NCI-H345 treated with DMSO at 0.1 percent for 48 hours (cell line): ENCODE measurements at regions not wholly inside any gene's neighbourhood (a gene's known extent, or its start where the extent isn't known, plus 50 kb on each side); places are given as distances from the start of the nearest gene placed in this dataset.
"Not testable (repeated sequence)": the region's sequence is repeated elsewhere in the genome, so short reads cannot be mapped to it uniquely, and the experiment has no call there.

Experiments
- DNase-seq: peaks from one replicate; lab custom pipeline; 2025; ENCODE audit not compliant: unreplicated experiment; lab: John Stamatoyannopoulos, UW

DNA sequence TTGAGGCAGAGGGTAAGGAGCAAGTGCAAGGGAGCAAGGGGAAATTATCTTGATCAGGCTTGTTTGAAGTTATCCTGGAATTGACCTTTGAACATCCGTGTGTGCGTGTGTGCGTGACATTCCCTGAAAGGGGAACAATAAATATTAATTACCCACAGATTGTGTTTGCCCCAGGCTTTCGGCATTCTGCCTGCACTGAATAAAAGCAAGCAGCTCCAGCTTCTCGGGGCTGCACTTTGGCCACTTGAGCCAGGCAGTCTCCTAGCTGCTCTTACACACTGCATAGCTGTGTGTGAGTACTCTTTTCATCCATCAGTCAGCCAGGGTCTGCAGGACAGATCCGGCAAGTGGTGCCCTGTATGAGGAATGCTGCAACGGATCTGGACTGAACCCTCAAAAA is 107.7 kb upstream of the BTN3A2 start:
- DNase-seq, result no peak

GRCh38 chr6:26258212-26258977 is 106.6 kb upstream of the BTN3A2 start:
- DNase-seq, result no peak

DNA sequence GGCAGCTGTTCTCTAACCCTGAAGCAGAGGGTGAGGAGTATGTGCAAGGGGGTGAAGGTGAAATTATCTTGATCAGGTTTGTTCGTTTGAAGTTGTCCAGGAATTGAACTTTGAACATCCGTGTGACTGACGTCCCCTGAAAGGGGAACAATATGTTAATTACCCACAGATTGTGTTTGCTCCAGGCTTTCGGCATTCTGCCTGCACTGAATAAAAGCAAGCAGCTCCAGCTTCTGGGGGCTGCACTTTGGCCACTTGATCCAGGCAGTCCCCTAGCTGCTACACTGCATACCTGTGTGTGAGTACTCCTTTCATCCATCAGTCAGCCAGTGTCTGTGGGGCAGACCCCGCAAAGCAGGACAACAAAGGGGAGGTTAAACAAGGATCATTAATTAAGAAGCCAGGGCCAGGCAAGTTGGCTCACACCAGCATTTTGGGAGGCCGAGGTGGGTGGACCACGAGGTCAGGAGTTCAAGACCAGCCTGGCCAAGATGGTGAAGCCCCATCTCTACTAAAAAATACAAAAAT is 104.8 kb upstream of the BTN3A2 start:
- DNase-seq, result no peak

GRCh38 chr6:26260725-26261490 is 104.1 kb upstream of the BTN3A2 start:
- no peak for DNase-seq

- DNase-seq, result no peak
Observed at GRCh38 chr6:26264547-26264946, 100.5 kb upstream of the BTN3A2 start.

DNA sequence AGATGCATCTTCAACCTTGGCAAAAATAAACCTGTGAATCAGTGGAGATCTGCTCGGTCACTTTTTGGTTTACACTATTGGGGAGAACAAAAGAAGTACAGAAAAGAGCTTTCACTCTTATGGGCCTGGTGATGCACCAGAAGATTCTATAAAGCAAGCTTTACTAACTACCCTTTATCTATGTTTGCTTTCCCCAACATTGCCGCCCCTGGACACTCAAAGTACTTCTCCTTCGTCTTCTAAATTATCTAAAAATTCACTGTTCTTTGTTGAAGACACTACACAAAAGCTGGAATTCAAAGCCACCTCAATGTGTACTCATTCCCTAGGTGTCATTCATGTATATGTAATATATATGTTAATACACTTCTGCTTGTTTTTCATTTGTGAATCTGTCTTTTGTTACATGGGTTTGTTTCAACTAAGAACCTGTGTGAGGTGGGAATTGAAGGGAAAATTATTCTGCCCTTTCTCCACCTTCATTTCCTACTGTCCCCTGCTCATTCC is 97.9 kb upstream of the BTN3A2 start:
- DNase-seq, result no peak

DNA sequence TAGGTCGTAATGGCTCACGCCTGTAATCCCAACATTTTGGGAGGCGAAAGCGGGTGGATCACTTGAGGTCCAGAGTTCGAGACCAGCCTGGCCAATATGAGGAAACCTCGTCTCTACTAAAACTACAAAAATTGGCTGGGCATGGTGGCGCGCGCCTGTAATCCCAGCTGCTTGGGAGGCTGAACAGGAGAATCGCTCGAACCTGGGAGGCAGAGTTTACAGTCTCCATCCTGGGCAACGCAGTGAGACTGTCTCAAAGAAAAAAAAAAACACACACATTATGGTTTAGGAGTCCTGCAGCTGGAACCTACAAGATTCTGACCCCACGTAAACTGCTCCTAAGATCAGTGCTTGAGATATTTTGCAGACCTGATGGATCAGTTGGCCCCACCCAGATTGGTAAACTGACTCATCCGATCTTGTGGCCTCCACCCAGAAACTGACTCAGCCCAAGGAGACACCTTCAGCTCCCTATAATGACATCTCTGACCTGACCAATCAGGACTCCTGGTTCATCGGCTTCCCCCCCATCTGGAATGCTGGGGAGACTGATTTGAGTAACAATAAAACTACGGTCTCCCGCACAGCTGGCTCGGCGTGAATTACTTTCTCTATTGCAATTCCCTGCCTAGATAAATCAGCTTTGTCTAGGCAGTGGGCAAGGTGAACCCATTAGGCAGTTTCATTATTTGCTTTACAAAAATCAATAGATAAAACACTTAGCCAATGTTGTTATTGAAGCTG is 96.2 kb upstream of the BTN3A2 start:
- DNase-seq, result peak; percentile 53

DNA sequence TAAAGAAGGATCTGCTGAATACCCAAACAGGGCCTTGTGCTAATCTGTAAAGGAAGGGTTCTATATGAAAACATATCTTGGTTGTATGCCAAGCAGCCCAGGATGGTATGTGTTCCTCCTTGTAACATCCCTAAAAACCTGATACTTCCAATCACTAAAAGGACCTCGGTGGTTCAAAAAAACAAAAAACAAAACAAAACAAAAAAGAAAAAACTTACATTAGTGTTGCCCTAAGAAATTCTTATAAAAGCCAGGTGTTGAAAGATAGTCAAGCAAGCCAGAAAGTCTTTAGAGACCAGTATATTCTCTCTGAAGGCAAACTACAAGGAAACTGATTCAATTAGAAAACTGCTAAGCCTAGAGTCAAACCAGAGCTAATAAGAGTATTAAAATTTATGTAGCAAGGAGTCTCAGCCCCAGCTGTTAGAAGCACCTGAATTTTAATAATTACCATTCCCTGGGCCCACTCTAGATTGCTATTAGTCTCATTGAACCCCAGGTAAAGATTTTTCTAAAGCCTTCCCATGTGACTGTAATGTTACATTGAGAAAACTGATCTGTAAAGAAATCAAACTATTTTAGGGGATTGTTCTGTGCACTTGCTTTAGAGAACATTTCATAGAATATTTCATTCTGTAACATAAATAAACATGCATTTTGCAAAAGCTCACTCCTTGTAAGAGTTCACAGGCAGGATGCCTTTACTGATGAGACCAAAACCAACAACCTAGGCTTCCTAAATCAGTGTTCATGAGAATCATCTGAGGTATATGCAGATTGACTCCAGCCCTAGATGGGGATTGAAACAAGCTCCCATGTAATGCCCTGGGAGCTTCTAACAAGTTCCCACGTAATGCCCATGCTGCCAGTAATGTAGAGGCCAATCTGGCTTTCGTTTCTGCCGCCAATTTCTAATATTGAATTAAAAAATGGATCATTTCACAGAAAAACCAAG is 95.2 kb upstream of the BTN3A2 start:
- peak; percentile 12 for DNase-seq

- no peak for DNase-seq
Observed at GRCh38 chr6:26270486-26270861, 94.5 kb upstream of the BTN3A2 start.

- peak; percentile 96 for DNase-seq
Observed at GRCh38 chr6:26270903-26271667, 93.9 kb upstream of the BTN3A2 start.

GRCh38 chr6:26271668-26272024 is 93.4 kb upstream of the BTN3A2 start:
- DNase-seq, result peak; percentile 96

- no peak for DNase-seq
Observed at GRCh38 chr6:26272171-26272637, 92.8 kb upstream of the BTN3A2 start.

DNA sequence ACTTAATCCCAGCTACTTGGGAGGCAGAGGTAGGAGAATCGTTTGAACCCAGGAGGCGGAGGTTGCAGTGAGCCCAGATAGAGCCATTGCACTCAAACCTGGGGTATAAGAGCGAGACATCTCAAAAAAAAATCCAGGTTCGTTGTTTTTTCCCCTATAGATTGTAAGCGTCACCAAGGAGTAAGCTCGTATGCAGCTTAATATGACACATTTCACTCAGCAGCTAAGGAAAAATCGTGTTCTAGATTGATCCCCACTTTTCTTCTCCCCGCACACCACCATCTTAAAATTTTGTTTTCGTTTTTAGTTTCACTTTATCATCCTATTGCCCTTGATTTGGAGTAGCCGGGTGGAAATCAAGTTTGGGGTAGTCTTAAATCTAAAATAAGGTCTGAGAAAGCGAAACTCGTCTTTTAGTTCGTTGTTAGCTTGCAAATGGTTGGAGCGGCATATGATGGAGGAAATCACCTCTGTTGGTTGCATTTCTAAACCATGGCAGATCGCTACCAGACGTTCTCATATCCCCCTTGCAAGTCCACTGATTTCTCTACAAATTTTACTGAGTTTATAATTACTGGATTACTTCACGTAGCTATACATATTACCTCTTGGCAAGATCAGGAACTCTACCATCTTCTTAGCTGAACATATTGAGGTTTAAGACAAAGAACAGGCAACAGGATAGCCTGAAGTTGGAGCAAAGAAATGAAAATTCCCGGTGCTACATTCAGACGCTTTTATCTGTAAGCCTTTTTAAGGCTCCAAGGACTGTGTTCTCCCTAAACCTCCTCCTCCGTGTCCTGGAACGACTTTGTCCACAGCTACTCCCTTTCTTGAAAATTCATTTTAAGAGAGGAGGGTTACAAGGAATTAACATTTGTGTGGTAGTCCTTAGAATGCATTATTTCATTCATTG is 91.1 kb upstream of the BTN3A2 start:
- no peak for DNase-seq

GRCh38 chr6:26275663-26276062 is 89.3 kb upstream of the BTN3A2 start:
- no peak for DNase-seq

GRCh38 chr6:26276841-26277648 is 88.0 kb upstream of the BTN3A2 start:
- no peak for DNase-seq

- no peak for DNase-seq
Observed at GRCh38 chr6:26278536-26278935, 86.5 kb upstream of the BTN3A2 start.

- not testable (repeated sequence) for DNase-seq
Observed at GRCh38 chr6:26279371-26279770, 85.6 kb upstream of the BTN3A2 start.

DNA sequence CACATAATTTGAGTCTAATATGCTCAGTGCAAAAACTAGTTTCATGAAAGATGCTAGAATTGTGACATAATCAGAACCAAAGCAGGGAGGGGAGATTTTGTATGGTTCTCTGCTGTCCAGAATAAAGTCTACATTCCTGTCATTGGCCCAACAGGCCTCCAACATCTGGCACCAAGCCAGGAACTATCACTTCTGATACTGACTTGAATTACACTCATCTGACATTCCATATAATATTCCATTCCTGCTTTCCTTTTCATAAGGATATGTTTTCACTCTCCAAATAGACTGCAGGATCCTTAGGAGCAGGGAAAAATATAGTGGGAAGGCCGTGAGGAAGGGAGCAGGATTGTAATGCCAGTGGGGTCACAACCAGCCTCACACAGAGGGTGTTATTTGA is 84.6 kb upstream of the BTN3A2 start:
- no peak for DNase-seq
